ENCODE measurements at regions not wholly inside any gene's neighbourhood (a gene's known extent, or its start where the extent isn't known, plus 50 kb on each side); places are given as distances from the start of the nearest gene placed in this dataset.

DNA sequence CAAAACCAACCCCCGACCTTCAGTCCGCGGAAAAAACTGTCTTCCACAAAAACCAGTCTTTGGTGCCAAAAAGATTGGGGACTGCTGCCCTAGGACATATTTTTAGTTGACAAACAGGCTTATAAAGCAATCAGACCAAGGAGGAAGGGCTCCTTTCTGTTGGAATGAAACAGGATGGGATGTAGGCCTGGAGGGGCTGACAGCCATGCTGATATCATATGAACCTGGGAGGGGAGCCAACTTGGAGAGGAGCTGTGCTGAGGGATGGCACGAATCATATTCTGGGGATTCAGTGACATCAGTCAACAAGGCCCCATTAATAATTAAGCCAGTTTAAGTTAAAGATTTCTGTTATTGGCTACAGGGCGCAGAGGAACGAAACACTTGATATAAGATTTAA is 225.4 kb upstream of the TSHZ2 start:
- WGBS, 2 experiments (ENCODE audit: low coverage in 1 of 2, low lambda C conversion rate in 2 of 2, missing lambda C conversion rate in 2 of 2) = 88 to 93% methylated on average over 6 of the region's 6 CpGs
- H3K27me3 ChIP-seq (replicated peaks; ENCODE audit: insufficient read depth) = no peaks in the 10 kb centered on the region
- no peaks in the 10 kb centered on the region for H4K20me1 ChIP-seq (ENCODE audit: insufficient read depth)
- H3K9me2 ChIP-seq (ENCODE audit: insufficient read depth) = no peaks in the 10 kb centered on the region
- H3K4me1 ChIP-seq (ENCODE audit: insufficient read depth) = peaks cover 14% of the 10 kb centered on the region
- DNase-seq = peak; percentile 24
- H3K4me3 ChIP-seq = no peak overlapping the region
- TF ChIP-seq EZH2 (IDR thresholded peaks at IDR 0.05; ENCODE audit: insufficient read depth, poor library complexity, severe bottlenecking) = no peak
- TF ChIP-seq EZH2phosphoT487 (IDR thresholded peaks at IDR 0.05; ENCODE audit: insufficient read depth, low read depth) = no peak
- H3K9me3 ChIP-seq (ENCODE audit: low read depth) = no peaks in the 10 kb centered on the region
- H3K79me2 ChIP-seq (ENCODE audit: insufficient read depth) = no peaks in the 10 kb centered on the region
- in situ Hi-C loops (cut with MboI) = no loop called here
- no peak overlapping the region for H3K9ac ChIP-seq
- H3K36me3 ChIP-seq (ENCODE audit: low read depth) = no peaks in the 10 kb centered on the region
- no peak overlapping the region for H3K27ac ChIP-seq
- H2AFZ ChIP-seq = no peak overlapping the region
- H3F3A ChIP-seq (ENCODE audit: insufficient read depth) = no peaks in the 10 kb centered on the region
- no peak overlapping the region for H3K4me2 ChIP-seq (ENCODE audit: unreplicated experiment)

DNA sequence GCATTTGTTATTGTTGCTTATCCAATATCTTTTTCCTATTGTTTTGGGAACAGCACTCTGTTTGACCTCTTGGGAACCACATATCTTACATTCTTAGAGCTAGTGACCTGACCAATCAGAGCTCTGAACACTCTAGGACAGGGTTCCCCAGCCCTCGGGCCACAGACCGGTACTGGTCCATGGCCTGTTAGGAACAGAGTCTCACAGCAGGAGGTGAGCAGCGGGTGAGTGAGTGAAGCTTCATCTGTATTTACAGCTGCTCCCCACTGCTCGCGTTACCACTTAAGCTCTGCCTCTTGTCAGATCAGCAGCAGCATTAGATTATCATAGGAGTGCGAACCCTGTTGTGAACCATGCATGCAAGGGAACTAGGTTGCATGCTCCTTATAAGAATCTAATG is 226.0 kb upstream of the TSHZ2 start:
- Histone ChIP-seq H3F3A (ENCODE audit: insufficient read depth) (no peaks in the 10 kb centered on the region), H3K9me2 (ENCODE audit: insufficient read depth) (no peaks in the 10 kb centered on the region), H3K9me3 (ENCODE audit: low read depth) (no peaks in the 10 kb centered on the region), H4K20me1 (ENCODE audit: insufficient read depth) (no peaks in the 10 kb centered on the region), H3K27me3 (replicated peaks; ENCODE audit: insufficient read depth) (no peaks in the 10 kb centered on the region), H3K36me3 (ENCODE audit: low read depth) (no peaks in the 10 kb centered on the region), H3K4me2 (ENCODE audit: unreplicated experiment) (no peak overlapping the region), H2AFZ (no peak overlapping the region), H3K4me3 (no peak overlapping the region), H3K27ac (no peak overlapping the region), H3K79me2 (ENCODE audit: insufficient read depth) (no peaks in the 10 kb centered on the region), H3K4me1 (ENCODE audit: insufficient read depth) (peaks cover 14% of the 10 kb centered on the region), H3K9ac (no peak overlapping the region)
- in situ Hi-C loops (cut with MboI) = no loop called here
- no peak for DNase-seq
- TF ChIP-seq EZH2 (IDR thresholded peaks at IDR 0.05; ENCODE audit: insufficient read depth, poor library complexity, severe bottlenecking) (no peak), EZH2phosphoT487 (IDR thresholded peaks at IDR 0.05; ENCODE audit: insufficient read depth, low read depth) (no peak)
- 92 to 94% methylated on average over 6 of the region's 6 CpGs for WGBS, 2 experiments (ENCODE audit: low coverage in 1 of 2, low lambda C conversion rate in 2 of 2, missing lambda C conversion rate in 2 of 2)

DNA sequence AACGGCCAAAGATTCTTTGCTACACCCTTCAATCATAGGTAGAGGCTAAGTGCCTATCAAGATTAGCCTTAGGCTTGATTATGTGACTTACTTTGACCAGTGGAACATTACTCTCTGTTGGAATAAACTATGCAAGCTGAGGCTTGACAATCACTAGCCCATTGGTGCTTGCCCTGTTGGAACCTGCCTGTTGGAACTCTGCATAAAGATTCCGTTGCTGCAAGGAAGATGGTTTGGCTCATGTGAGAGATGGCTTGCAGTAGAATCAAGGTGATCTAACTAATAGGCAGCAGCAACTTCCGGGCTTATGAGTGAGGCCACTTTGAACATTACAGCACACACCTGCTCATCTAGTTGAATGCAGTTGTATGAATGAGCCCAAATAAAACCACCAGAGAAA is 227.7 kb upstream of the TSHZ2 start:
- H3K9me2 ChIP-seq (ENCODE audit: insufficient read depth) = no peaks in the 10 kb centered on the region
- DNase-seq = no peak
- H4K20me1 ChIP-seq (ENCODE audit: insufficient read depth) = no peaks in the 10 kb centered on the region
- TF ChIP-seq EZH2phosphoT487 (IDR thresholded peaks at IDR 0.05; ENCODE audit: insufficient read depth, low read depth) = no peak
- no peak for TF ChIP-seq EZH2 (IDR thresholded peaks at IDR 0.05; ENCODE audit: insufficient read depth, poor library complexity, severe bottlenecking)
- no peak overlapping the region for H2AFZ ChIP-seq
- H3F3A ChIP-seq (ENCODE audit: insufficient read depth) = no peaks in the 10 kb centered on the region
- H3K4me3 ChIP-seq = no peak overlapping the region
- no peaks in the 10 kb centered on the region for H3K9me3 ChIP-seq (ENCODE audit: low read depth)
- no peaks in the 10 kb centered on the region for H3K27me3 ChIP-seq (replicated peaks; ENCODE audit: insufficient read depth)
- WGBS, 2 experiments (ENCODE audit: low coverage in 1 of 2, low lambda C conversion rate in 2 of 2, missing lambda C conversion rate in 2 of 2) = 52 to 55% methylated on average over 3 of the region's 3 CpGs
- no peak overlapping the region for H3K9ac ChIP-seq
- no peak overlapping the region for H3K4me2 ChIP-seq (ENCODE audit: unreplicated experiment)
- no peaks in the 10 kb centered on the region for H3K79me2 ChIP-seq (ENCODE audit: insufficient read depth)
- in situ Hi-C loops (cut with MboI) = no loop called here
- no peaks in the 10 kb centered on the region for H3K36me3 ChIP-seq (ENCODE audit: low read depth)
- H3K4me1 ChIP-seq (ENCODE audit: insufficient read depth) = peaks cover 14% of the 10 kb centered on the region
- no peak overlapping the region for H3K27ac ChIP-seq

DNA sequence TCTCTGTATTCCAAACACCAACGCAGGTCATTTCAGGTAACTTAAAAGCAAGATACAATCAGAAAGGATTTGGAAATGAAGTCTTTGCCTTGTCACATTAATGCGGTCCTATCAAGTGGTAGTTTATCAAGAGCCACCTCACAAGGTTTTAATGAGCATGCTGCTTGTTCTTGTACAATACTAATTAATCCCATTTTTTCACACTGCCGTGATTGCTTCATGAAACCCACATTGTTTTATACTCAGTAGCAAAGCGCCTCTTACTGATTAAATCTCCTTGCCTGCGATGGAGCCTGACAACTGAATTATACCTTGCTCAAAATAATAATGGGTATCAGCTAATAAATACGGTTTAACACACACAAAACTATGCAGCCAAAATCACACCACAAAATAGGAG is 234.1 kb upstream of the TSHZ2 start:
- no peaks in the 10 kb centered on the region for H3K36me3 ChIP-seq (ENCODE audit: low read depth)
- no peaks in the 10 kb centered on the region for H3K9me3 ChIP-seq (ENCODE audit: low read depth)
- in situ Hi-C loops (cut with MboI) = no loop called here
- H3K27ac ChIP-seq = no peak overlapping the region
- no peak for TF ChIP-seq EZH2phosphoT487 (IDR thresholded peaks at IDR 0.05; ENCODE audit: insufficient read depth, low read depth)
- no peak for TF ChIP-seq EZH2 (IDR thresholded peaks at IDR 0.05; ENCODE audit: insufficient read depth, poor library complexity, severe bottlenecking)
- H3K4me3 ChIP-seq = no peak overlapping the region
- no peak for DNase-seq
- peaks cover 29% of the 10 kb centered on the region for H3K27me3 ChIP-seq (replicated peaks; ENCODE audit: insufficient read depth)
- no peak overlapping the region for H2AFZ ChIP-seq
- no peaks in the 10 kb centered on the region for H3K4me1 ChIP-seq (ENCODE audit: insufficient read depth)
- 58 to 63% methylated on average over 6 of the region's 6 CpGs for WGBS, 2 experiments (ENCODE audit: low coverage in 1 of 2, low lambda C conversion rate in 2 of 2, missing lambda C conversion rate in 2 of 2)
- H3F3A ChIP-seq (ENCODE audit: insufficient read depth) = no peaks in the 10 kb centered on the region
- no peaks in the 10 kb centered on the region for H3K9me2 ChIP-seq (ENCODE audit: insufficient read depth)
- no peak overlapping the region for H3K9ac ChIP-seq
- no peaks in the 10 kb centered on the region for H3K79me2 ChIP-seq (ENCODE audit: insufficient read depth)
- H3K4me2 ChIP-seq (ENCODE audit: unreplicated experiment) = no peak overlapping the region
- no peaks in the 10 kb centered on the region for H4K20me1 ChIP-seq (ENCODE audit: insufficient read depth)

DNA sequence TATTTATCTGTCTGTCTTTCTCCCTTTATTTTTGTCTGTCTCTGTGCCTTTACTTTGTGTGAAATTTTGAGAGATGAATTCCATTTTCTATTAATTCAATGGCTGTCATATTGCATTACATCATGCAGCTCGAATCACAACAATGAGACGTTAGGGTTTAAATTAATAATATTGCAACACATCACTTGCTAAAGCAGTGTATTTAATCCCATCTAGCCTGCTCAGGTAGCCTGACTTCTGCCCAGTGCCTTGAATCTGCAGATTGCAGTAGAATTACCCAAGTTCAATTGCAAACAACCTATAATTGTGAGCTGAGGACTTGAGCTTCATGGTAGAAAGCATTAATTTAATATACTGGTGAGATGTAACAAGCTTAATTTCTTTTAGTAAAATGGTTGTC is 235.7 kb upstream of the TSHZ2 start:
- Histone ChIP-seq H3K4me3 (no peak overlapping the region), H3K36me3 (ENCODE audit: low read depth) (no peaks in the 10 kb centered on the region), H3K9ac (no peak overlapping the region), H3K4me2 (ENCODE audit: unreplicated experiment) (no peak overlapping the region), H3K4me1 (ENCODE audit: insufficient read depth) (no peaks in the 10 kb centered on the region), H4K20me1 (ENCODE audit: insufficient read depth) (no peaks in the 10 kb centered on the region), H3K79me2 (ENCODE audit: insufficient read depth) (no peaks in the 10 kb centered on the region), H3K27me3 (replicated peaks; ENCODE audit: insufficient read depth) (peaks cover 33% of the 10 kb centered on the region), H3K9me2 (ENCODE audit: insufficient read depth) (no peaks in the 10 kb centered on the region), H3K27ac (no peak overlapping the region), H3K9me3 (ENCODE audit: low read depth) (no peaks in the 10 kb centered on the region), H2AFZ (no peak overlapping the region), H3F3A (ENCODE audit: insufficient read depth) (no peaks in the 10 kb centered on the region)
- WGBS, 2 experiments (ENCODE audit: low coverage in 1 of 2, low lambda C conversion rate in 2 of 2, missing lambda C conversion rate in 2 of 2) = 36 to 43% methylated on average over 2 of the region's 2 CpGs
- TF ChIP-seq EZH2phosphoT487 (IDR thresholded peaks at IDR 0.05; ENCODE audit: insufficient read depth, low read depth) = no peak
- no peak for TF ChIP-seq EZH2 (IDR thresholded peaks at IDR 0.05; ENCODE audit: insufficient read depth, poor library complexity, severe bottlenecking)
- no peak for DNase-seq
- in situ Hi-C loops (cut with MboI) = no loop called here
